ENCODE measurements at regions not wholly inside any gene's neighbourhood (a gene's known extent, or its start where the extent isn't known, plus 50 kb on each side); places are given as distances from the start of the nearest gene placed in this dataset.

- no peak for TF ChIP-seq POLR2AphosphoS5 (IDR thresholded peaks at IDR 0.05)
- TF ChIP-seq, protein P1, sequence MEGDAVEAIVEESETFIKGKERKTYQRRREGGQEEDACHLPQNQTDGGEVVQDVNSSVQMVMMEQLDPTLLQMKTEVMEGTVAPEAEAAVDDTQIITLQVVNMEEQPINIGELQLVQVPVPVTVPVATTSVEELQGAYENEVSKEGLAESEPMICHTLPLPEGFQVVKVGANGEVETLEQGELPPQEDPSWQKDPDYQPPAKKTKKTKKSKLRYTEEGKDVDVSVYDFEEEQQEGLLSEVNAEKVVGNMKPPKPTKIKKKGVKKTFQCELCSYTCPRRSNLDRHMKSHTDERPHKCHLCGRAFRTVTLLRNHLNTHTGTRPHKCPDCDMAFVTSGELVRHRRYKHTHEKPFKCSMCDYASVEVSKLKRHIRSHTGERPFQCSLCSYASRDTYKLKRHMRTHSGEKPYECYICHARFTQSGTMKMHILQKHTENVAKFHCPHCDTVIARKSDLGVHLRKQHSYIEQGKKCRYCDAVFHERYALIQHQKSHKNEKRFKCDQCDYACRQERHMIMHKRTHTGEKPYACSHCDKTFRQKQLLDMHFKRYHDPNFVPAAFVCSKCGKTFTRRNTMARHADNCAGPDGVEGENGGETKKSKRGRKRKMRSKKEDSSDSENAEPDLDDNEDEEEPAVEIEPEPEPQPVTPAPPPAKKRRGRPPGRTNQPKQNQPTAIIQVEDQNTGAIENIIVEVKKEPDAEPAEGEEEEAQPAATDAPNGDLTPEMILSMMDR (IDR thresholded peaks at IDR 0.05): no peak
Measured at GRCh38 chr2:111695441-111696007, 188.5 kb downstream of the ANAPC1 start.

Measured in gastroesophageal sphincter (tissue), 3 donors.